ENCODE measurements at regions not wholly inside any gene's neighbourhood (a gene's known extent, or its start where the extent isn't known, plus 50 kb on each side); places are given as distances from the start of the nearest gene placed in this dataset.

GRCh38 chr15:46997501-46997900 is 719.8 kb upstream of the SEMA6D start:
- DNase-seq (ENCODE audit: low read depth): no peak
- no peak for TF ChIP-seq CTCF (conservative IDR thresholded peaks at IDR 0.05; ENCODE audit: low read length)
- no peak overlapping the region for H3K4me3 ChIP-seq (ENCODE audit: low read length)

DNA sequence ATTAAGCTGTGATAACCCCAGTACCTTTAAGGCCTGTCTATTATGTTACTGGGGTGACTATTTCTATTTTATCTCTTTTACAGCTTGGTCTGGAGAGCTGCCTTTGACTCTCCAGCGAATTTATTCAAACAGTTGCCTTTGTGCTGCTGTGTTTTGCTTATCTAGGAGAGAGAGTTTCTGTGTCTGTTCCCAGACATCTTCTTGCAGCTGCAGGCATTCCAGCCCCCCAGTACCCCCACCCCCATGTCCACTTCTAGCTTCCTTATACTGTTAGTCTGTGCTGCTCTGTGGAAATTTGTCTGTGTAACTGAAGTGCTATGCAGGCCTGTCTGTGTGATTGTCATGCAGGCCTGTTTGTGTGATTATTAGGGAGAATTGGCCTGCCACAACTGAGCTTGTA is 713.7 kb upstream of the SEMA6D start:
- no peak for TF ChIP-seq CTCF (conservative IDR thresholded peaks at IDR 0.05; ENCODE audit: low read length)
- DNase-seq (ENCODE audit: low read depth): no peak
- H3K4me3 ChIP-seq (ENCODE audit: low read length): no peak overlapping the region

DNA sequence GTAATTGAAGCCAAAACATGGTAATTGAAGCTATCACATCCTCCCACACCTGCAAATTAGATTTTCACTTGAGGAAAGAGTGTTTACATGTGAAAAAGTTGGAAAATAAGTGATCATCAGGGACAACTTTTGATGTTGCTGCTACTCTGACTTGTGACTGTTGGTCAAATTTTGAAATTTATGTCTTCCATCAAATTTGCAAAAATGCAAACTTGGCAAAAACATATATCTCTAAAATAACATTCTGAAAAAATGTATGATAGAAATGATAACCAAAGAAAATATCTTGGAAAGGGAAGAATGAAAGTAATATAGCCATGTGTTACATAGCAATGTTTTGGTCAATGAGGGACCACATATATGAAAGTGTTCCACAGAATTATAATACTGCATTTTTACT is 703.9 kb upstream of the SEMA6D start:
- no peak overlapping the region for H3K4me3 ChIP-seq (ENCODE audit: low read length)
- no peak for TF ChIP-seq CTCF (conservative IDR thresholded peaks at IDR 0.05; ENCODE audit: low read length)
- no peak for DNase-seq (ENCODE audit: low read depth)

DNA sequence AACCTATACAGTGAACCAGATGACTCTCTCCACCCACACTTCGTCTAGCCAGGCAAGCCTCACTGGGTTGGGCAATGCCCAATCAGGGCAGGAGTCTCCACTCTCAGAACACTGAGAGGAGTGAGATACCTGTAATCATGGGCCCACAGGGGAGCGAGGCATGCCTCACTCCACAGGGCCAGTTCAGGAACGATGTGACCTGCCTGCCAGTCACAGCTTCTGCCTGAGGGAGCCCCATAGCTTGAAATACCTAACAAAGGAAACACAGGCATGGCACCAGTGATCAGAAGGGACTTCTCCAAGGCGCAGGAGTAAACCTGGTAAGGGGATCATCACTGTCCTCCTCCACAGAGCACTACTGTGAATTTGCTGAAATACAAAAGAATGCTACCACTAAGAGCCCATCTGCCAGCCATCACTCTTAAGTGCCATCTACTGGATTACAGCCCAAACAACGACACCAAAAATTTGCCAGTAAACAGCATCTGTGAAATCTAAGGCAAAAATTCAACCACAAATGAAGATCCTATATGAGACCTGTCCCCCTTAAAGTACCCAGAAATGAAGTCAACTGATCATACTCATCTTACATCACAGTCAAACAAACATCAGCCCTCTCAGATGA is 689.9 kb upstream of the SEMA6D start:
- no peak for DNase-seq (ENCODE audit: low read depth)
- TF ChIP-seq CTCF (conservative IDR thresholded peaks at IDR 0.05; ENCODE audit: low read length): no peak
- no peak overlapping the region for H3K4me3 ChIP-seq (ENCODE audit: low read length)

DNA sequence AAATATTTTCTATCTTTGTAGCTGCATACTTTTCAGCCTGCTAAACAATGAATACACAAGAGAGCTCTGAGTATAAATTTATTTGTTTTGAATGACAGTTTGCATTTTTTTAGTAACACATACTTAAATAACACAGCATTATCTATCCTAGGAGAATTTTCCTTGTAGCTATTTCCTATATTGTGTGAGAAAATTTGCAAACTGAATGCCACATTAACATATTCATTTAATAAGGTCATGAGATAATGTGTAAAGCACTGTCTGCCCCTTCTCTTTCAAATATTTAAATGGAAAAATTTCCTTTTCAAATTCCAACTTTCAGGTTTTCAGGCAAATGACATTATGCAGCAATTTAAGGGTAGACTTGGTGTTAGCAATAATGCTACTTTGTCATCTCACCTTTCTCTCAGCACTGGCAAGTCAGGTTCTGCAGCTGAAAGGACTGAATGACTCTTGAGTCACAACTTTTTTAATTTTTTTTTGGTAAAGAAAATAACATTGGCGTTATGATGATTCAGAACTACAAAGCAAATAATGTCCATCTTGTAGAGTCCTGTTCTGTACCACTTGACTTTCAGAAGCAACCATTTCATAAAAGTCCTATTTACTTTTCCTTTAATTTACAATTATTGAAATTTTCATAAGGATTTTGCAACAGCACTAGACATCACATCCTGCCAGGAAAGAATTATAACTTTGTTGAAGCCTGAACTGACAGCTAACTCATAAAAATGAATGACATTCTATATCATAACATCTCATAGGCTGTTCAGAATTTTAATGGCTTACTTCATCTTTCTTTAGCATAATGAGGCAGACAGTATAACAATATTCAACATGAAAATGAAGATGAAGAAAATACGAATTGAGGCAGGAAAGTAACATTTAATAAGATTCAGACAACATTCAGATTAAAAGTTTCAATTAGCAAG is 681.6 kb upstream of the SEMA6D start:
- H3K4me3 ChIP-seq (ENCODE audit: low read length): no peak overlapping the region
- TF ChIP-seq CTCF (conservative IDR thresholded peaks at IDR 0.05; ENCODE audit: low read length): no peak
- no peak for DNase-seq (ENCODE audit: low read depth)

- TF ChIP-seq CTCF (conservative IDR thresholded peaks at IDR 0.05; ENCODE audit: low read length): no peak
- DNase-seq (ENCODE audit: low read depth): no peak
- no peak overlapping the region for H3K4me3 ChIP-seq (ENCODE audit: low read length)
Observed at GRCh38 chr15:47037003-47037402, 680.3 kb upstream of the SEMA6D start.

- H3K4me3 ChIP-seq (ENCODE audit: low read length): no peak overlapping the region
- no peak for TF ChIP-seq CTCF (conservative IDR thresholded peaks at IDR 0.05; ENCODE audit: low read length)
Observed at GRCh38 chr15:47039225-47039624, 678.1 kb upstream of the SEMA6D start.

More at GRCh38 chr15:47039225-47039624, 678.1 kb upstream of the SEMA6D start:
- no peak for DNase-seq (ENCODE audit: low read depth)
